HepG2 (cell line): ENCODE measurements at regions not wholly inside any gene's neighbourhood (a gene's known extent, or its start where the extent isn't known, plus 50 kb on each side); places are given as distances from the start of the nearest gene placed in this dataset.

Experiments
- DRAP1 ChIP-seq: IDR thresholded peaks from 2 replicates; pipeline ENCODE4 v1.6.1; 2016; ENCODE audit warnings: missing genetic modification reagents, missing compliant biosample characterization
- FOXO1 ChIP-seq: sonication (generic); formaldehyde crosslinking; IDR thresholded peaks from 2 replicates; pipeline ENCODE4 v1.4.0; 2020; ENCODE audit warnings: missing genetic modification reagents
- HOXA5 ChIP-seq: sonication (generic); formaldehyde crosslinking; IDR thresholded peaks from 2 replicates; pipeline ENCODE4 v1.4.0; 2020; ENCODE audit warnings: missing genetic modification reagents
- NCOR1 ChIP-seq: fragments of 200-600 bp; sonication (generic); IDR thresholded peaks from 2 replicates; pipeline ENCODE4 v1.7.0; 2017; ENCODE audit warnings: antibody characterized with exemption, low read length, borderline replicate concordance
- NFIB ChIP-seq: sonication (generic); formaldehyde crosslinking; IDR thresholded peaks from 2 replicates; pipeline ENCODE4 v1.9.0; 2021; ENCODE audit warnings: missing genetic modification reagents, mild to moderate bottlenecking, borderline replicate concordance
- PITX1 ChIP-seq: sonication (generic); formaldehyde crosslinking; IDR thresholded peaks from 2 replicates; pipeline ENCODE4 v1.5.1; 2020; ENCODE audit warnings: mild to moderate bottlenecking, missing genetic modification reagents
- POGZ ChIP-seq: sonication (generic); formaldehyde crosslinking; IDR thresholded peaks from 2 replicates; pipeline ENCODE4 v1.4.0; 2020; ENCODE audit warnings: mild to moderate bottlenecking, missing genetic modification reagents
- RFX1 ChIP-seq: fragments of 450-650 bp; IDR thresholded peaks from 2 replicates; pipeline ENCODE4 v1.6.1; 2017
- SOX5 ChIP-seq: IDR thresholded peaks from 2 replicates; pipeline ENCODE4 v1.6.1; 2016; ENCODE audit warnings: borderline replicate concordance
- THYN1 ChIP-seq: sonication (generic); formaldehyde crosslinking; IDR thresholded peaks from 2 replicates; pipeline ENCODE4 v1.8.1; 2023; ENCODE audit warnings: low read depth, mild to moderate bottlenecking, moderate library complexity, missing genetic modification reagents, borderline replicate concordance
- WIZ ChIP-seq: sonication (generic); formaldehyde crosslinking; IDR thresholded peaks from 2 replicates; pipeline ENCODE4 v1.5.1; 2020; ENCODE audit warnings: mild to moderate bottlenecking, missing genetic modification reagents
- ZBED4 ChIP-seq: sonication (generic); formaldehyde crosslinking; IDR thresholded peaks from 2 replicates; pipeline ENCODE4 v1.4.0; 2020; ENCODE audit warnings: missing genetic modification reagents, borderline replicate concordance
- ZBTB7B ChIP-seq: sonication (generic); formaldehyde crosslinking; IDR thresholded peaks from 2 replicates; pipeline ENCODE4 v1.4.0; 2020; ENCODE audit warnings: missing genetic modification reagents
- ZNF205 ChIP-seq: IDR thresholded peaks from 2 replicates; pipeline ENCODE4 v1.6.1; 2018; ENCODE audit warnings: missing biosample characterization, missing genetic modification reagents
- small RNA-seq, 3 experiments: library from RNA; depleted of rRNA; stranded (forward); fragments of <200 nt; gene quantifications; one replicate each; pipeline ENCODE3, GENCODE V24; 2012; ENCODE audit warnings: low read depth in 2 of 3, low replicate concordance in 1 of 3; ENCODE audit not compliant: insufficient read length in 3 of 3, insufficient read depth in 2 of 3

- TF ChIP-seq PITX1, result 0 out of 2 replicates have a peak, but pooled peaks have one; percentile 44
- peak; percentile 86; the same call in 1 of the 2 replicates for TF ChIP-seq ZBED4 (CRISPR knock-in tag)
- TF ChIP-seq RFX1, result no peak
- TF ChIP-seq SOX5 (CRISPR knock-in tag), result peak; percentile 86; the same call in 1 of the 2 replicates
- no peak for TF ChIP-seq ZBTB7B
- TF ChIP-seq NFIB (CRISPR knock-in tag), result no peak
- TF ChIP-seq HOXA5 (CRISPR knock-in tag), result 0 out of 2 replicates have a peak, but pooled peaks have one; percentile 57
- TF ChIP-seq FOXO1 (CRISPR knock-in tag), result peak; percentile 55; the same call in 1 of the 2 replicates
- TF ChIP-seq NCOR1, result peak; percentile 64; the same call in 1 of the 2 replicates
- TF ChIP-seq POGZ (CRISPR knock-in tag), result peak; percentile 82
- TF ChIP-seq ZNF205 (CRISPR knock-in tag), result no peak
- TF ChIP-seq THYN1 (CRISPR knock-in tag), result no peak
- peak; percentile 54; the same call in 1 of the 2 replicates for TF ChIP-seq DRAP1 (CRISPR knock-in tag)
- no peak for TF ChIP-seq WIZ
- TF ChIP-seq, all 625 proteins: peak for 48
Observed at GRCh38 chr4:157421365-157421764, 200.8 kb downstream of the GRIA2 start (continued).

Small RNA genes lying in the stretch of these regions (small RNA-seq; reads per million reads assigned to genes)
- gene RF00019, result 0 reads per million in 3 experiments
